GM23338 (cell line): ENCODE measurements at regions not wholly inside any gene's neighbourhood (a gene's known extent, or its start where the extent isn't known, plus 50 kb on each side); places are given as distances from the start of the nearest gene placed in this dataset.

Source experiments
- ATAC-seq: fragments of 200-7000 bp; cut with Tn5 transposase; 3 replicates; pipeline ENCODE4 v1.9.1; 2020
- DNase-seq: peaks from one replicate; pipeline ENCODE4 v3.0.0-alpha.2; 2015; ENCODE audit warnings: low spot score
- H2AFZ ChIP-seq: fragments of 200-600 bp; sonication (generic); 2 replicates; pipeline ENCODE4 v1.8.0; 2016; ENCODE audit warnings: antibody characterized with exemption, mild to moderate bottlenecking, moderate library complexity
- H3F3A ChIP-seq: fragments of 200-600 bp; sonication (generic); replicated peaks from 2 replicates; pipeline ENCODE4 v1.8.0; 2017; ENCODE audit warnings: antibody characterized with exemption, mixed run types, low read depth
- H3K27ac ChIP-seq: fragments of 200-600 bp; sonication (generic); 2 replicates; pipeline ENCODE4 v1.6.1; 2016; ENCODE audit warnings: low read depth
- H3K27me3 ChIP-seq: fragments of 200-600 bp; sonication (generic); 2 replicates; pipeline ENCODE4 v1.8.0; 2016; ENCODE audit warnings: mild to moderate bottlenecking, mixed run types, moderate library complexity; ENCODE audit not compliant: insufficient read depth
- H3K36me3 ChIP-seq: fragments of 200-600 bp; sonication (generic); 2 replicates; pipeline ENCODE4 v1.8.0; 2016; ENCODE audit warnings: mild to moderate bottlenecking; ENCODE audit not compliant: insufficient read depth
- H3K4me1 ChIP-seq: fragments of 200-600 bp; sonication (generic); 2 replicates; pipeline ENCODE4 v1.8.0; 2016; ENCODE audit warnings: mild to moderate bottlenecking, moderate library complexity; ENCODE audit not compliant: insufficient read depth
- H3K4me2 ChIP-seq: fragments of 200-600 bp; sonication (generic); 2 replicates; pipeline ENCODE4 v1.7.1; 2017; ENCODE audit warnings: mixed run types
- H3K4me3 ChIP-seq: fragments of 200-600 bp; sonication (generic); 2 replicates; pipeline ENCODE4 v1.6.1; 2016; ENCODE audit warnings: mixed run types
- H3K79me2 ChIP-seq: fragments of 200-600 bp; sonication (generic); replicated peaks from 2 replicates; pipeline ENCODE4 v1.8.0; 2017; ENCODE audit warnings: mild to moderate bottlenecking; ENCODE audit not compliant: insufficient read depth
- H3K9me2 ChIP-seq: fragments of 200-600 bp; sonication (generic); 2 replicates; pipeline ENCODE4 v1.8.0; 2017; ENCODE audit not compliant: insufficient read depth
- H4K20me1 ChIP-seq: fragments of 200-600 bp; sonication (generic); replicated peaks from 2 replicates; pipeline ENCODE4 v1.8.0; 2017; ENCODE audit warnings: mild to moderate bottlenecking; ENCODE audit not compliant: insufficient read depth
- H3K27ac Mint-ChIP-seq: 2 replicates; pipeline ENCODE4 v1.8.0; 2020; ENCODE audit warnings: inconsistent platforms, mild to moderate bottlenecking, moderate library complexity, mixed read lengths
- H3K27me3 Mint-ChIP-seq: 3 replicates; pipeline ENCODE4 v1.8.0; 2022; ENCODE audit warnings: low read depth, mild to moderate bottlenecking, moderate library complexity, mixed read lengths, inconsistent platforms; ENCODE audit not compliant: insufficient read depth, poor library complexity
- H3K36me3 Mint-ChIP-seq: 3 replicates; pipeline ENCODE4 v1.8.0; 2021; ENCODE audit warnings: low read depth, mild to moderate bottlenecking, inconsistent platforms, moderate library complexity, mixed read lengths
- H3K4me1 Mint-ChIP-seq: 3 replicates; pipeline ENCODE4 v1.8.0; 2020; ENCODE audit warnings: mild to moderate bottlenecking, inconsistent platforms, mixed read lengths
- H3K4me3 Mint-ChIP-seq: 3 replicates; pipeline ENCODE4 v1.8.0; 2021; ENCODE audit warnings: moderate library complexity, mild to moderate bottlenecking, inconsistent platforms, mixed read lengths
- H3K9me3 Mint-ChIP-seq: 3 replicates; pipeline ENCODE4 v1.8.0; 2020; ENCODE audit warnings: moderate library complexity, mild to moderate bottlenecking, inconsistent platforms, mixed read lengths
- CREB1 ChIP-seq: fragments of 250-450 bp; sonication (Bioruptor Pico); IDR thresholded peaks from 2 replicates; pipeline ENCODE4 v1.5.0; 2020; ENCODE audit warnings: low read depth, mild to moderate bottlenecking, moderate library complexity
- EZH2 ChIP-seq: fragments of 200-600 bp; sonication (generic); IDR thresholded peaks from one replicate; pipeline ENCODE4 v1.8.0; 2017; ENCODE audit warnings: antibody characterized with exemption, mild to moderate bottlenecking, low read depth; ENCODE audit not compliant: unreplicated experiment
- EZH2phosphoT487 ChIP-seq: fragments of 200-600 bp; sonication (generic); IDR thresholded peaks from one replicate; pipeline ENCODE4 v1.8.1; 2018; ENCODE audit warnings: antibody characterized with exemption; ENCODE audit not compliant: unreplicated experiment
- JUNB ChIP-seq: IDR thresholded peaks from one replicate; pipeline ENCODE4 v1.6.1; 2016; ENCODE audit warnings: antibody characterized with exemption; ENCODE audit not compliant: unreplicated experiment
- NANOG ChIP-seq: IDR thresholded peaks from 2 replicates; pipeline ENCODE4 v1.6.1; 2016; ENCODE audit warnings: antibody characterized with exemption, borderline replicate concordance
- POLR2AphosphoS5 ChIP-seq: IDR thresholded peaks from 2 replicates; pipeline ENCODE4 v1.6.1; 2016; ENCODE audit warnings: antibody characterized with exemption, low read depth
- STAT1 ChIP-seq: IDR thresholded peaks from one replicate; pipeline ENCODE4 v1.6.1; 2016; ENCODE audit warnings: antibody characterized with exemption; ENCODE audit not compliant: unreplicated experiment
- ZNF114 ChIP-seq: fragments of 250-450 bp; sonication (Bioruptor Pico); IDR thresholded peaks from 2 replicates; pipeline ENCODE4 v1.5.0; 2020; ENCODE audit warnings: mild to moderate bottlenecking, moderate library complexity
- ZNF331 ChIP-seq: fragments of 250-450 bp; sonication (Bioruptor Pico); IDR thresholded peaks from 2 replicates; pipeline ENCODE4 v1.5.0; 2020; ENCODE audit warnings: low read depth, mild to moderate bottlenecking, moderate library complexity
- TF ChIP-seq, protein P1 (sequence below): IDR thresholded peaks from 2 replicates; pipeline ENCODE4 v1.6.1; 2016; ENCODE audit warnings: antibody characterized with exemption
- TF ChIP-seq, protein P2 (sequence below): fragments of 250-450 bp; sonication (Bioruptor Pico); IDR thresholded peaks from 2 replicates; pipeline ENCODE4 v1.5.0; 2020; ENCODE audit warnings: mild to moderate bottlenecking, moderate library complexity
- TF ChIP-seq, protein P3 (sequence below): IDR thresholded peaks from one replicate; pipeline ENCODE4 v1.6.1; 2018; ENCODE audit warnings: antibody characterized with exemption; ENCODE audit not compliant: unreplicated experiment
- TF ChIP-seq, protein P4 (sequence below), 2 experiments: fragments of 200-600 bp in 1 of 2; sonication (generic) in 1 of 2; conservative IDR thresholded peaks; 2 replicates each; pipeline versions ENCODE4 v1.5.1 to v1.6.1; 2016 to 2017; ENCODE audit warnings: antibody characterized with exemption in 2 of 2, low read depth in 2 of 2, mild to moderate bottlenecking in 2 of 2, moderate library complexity in 1 of 2

DNA sequence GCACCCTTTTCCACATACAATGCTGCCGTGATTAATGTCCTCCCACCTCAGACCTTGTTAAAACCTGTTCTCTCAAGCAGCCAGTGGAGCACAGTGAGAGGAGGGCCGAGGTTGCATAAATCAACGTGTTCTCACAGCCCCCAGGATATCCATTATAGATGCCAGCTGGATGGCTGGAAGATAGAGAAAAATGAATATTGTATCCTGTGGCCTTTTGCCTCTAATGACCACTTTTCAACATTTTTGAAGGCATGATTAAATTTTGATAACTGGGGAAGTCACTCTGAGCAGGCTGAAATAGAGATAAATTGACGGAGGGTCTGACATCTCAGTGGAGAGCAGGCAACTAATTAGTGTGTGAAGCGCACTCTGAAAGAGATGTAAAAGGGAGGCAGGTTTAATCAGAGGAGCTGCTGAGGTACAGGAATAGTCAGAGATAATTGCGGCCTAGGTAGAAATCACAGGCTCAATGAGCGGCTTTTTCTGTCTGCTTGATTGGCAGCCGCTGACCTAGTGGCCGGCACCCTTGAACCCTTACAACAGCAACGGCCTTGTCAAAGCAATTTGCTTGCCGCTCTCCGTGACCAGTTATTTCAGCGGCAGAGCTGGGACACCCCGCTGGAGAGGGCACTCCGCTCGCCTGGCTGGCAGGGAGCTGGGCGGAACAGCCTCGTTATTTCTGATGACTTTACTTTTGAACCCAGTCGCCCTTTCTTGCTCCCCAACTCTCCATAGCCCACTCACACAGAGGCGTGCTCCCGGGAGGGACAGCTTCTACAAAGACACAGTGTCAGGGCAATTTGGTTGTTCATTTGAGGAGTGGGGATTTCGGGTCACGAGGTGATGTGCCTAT is 560.7 kb downstream of the PSAT1 start:
- no peak overlapping the region for H3K27ac Mint-ChIP-seq
- H3K27ac ChIP-seq = 0 out of 2 replicates have a peak overlapping the region, but pooled peaks have one; percentile 50

More for the DNA sequence above, 560.7 kb downstream of the PSAT1 start:
- Mint-ChIP-seq H3K9me3 (no peaks in the 10 kb centered on the region), H3K4me1 (0 out of 3 replicates have a peak, but pooled peaks cover 2% of the 10 kb centered on the region), H3K27me3 (peaks cover 4% of the 10 kb centered on the region), H3K4me3 (no peak overlapping the region), H3K36me3 (no peaks in the 10 kb centered on the region)
- H3K36me3 ChIP-seq = no peaks in the 10 kb centered on the region
- no peaks in the 10 kb centered on the region for H3K27me3 ChIP-seq
- H3K9me2 ChIP-seq = peaks cover 5% of the 10 kb centered on the region; the same call in 1 of the 2 replicates
- H3K4me3 ChIP-seq = no peak overlapping the region
- H2AFZ ChIP-seq = no peak overlapping the region
- ATAC-seq (no peak), DNase-seq (no peak)
- no peaks in the 10 kb centered on the region for H3K4me1 ChIP-seq
- H3F3A ChIP-seq = no peaks in the 10 kb centered on the region
- H4K20me1 ChIP-seq = no peaks in the 10 kb centered on the region
- TF ChIP-seq JUNB (no peak), EZH2 (no peak), NANOG (no peak), STAT1 (no peak), POLR2AphosphoS5 (no peak), ZNF331 (CRISPR knock-in tag) (no peak), ZNF114 (CRISPR knock-in tag) (no peak), EZH2phosphoT487 (no peak), CREB1 (CRISPR knock-in tag) (no peak)
- TF ChIP-seq, protein P1, sequence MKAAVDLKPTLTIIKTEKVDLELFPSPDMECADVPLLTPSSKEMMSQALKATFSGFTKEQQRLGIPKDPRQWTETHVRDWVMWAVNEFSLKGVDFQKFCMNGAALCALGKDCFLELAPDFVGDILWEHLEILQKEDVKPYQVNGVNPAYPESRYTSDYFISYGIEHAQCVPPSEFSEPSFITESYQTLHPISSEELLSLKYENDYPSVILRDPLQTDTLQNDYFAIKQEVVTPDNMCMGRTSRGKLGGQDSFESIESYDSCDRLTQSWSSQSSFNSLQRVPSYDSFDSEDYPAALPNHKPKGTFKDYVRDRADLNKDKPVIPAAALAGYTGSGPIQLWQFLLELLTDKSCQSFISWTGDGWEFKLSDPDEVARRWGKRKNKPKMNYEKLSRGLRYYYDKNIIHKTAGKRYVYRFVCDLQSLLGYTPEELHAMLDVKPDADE = no peak
- TF ChIP-seq, protein P2, sequence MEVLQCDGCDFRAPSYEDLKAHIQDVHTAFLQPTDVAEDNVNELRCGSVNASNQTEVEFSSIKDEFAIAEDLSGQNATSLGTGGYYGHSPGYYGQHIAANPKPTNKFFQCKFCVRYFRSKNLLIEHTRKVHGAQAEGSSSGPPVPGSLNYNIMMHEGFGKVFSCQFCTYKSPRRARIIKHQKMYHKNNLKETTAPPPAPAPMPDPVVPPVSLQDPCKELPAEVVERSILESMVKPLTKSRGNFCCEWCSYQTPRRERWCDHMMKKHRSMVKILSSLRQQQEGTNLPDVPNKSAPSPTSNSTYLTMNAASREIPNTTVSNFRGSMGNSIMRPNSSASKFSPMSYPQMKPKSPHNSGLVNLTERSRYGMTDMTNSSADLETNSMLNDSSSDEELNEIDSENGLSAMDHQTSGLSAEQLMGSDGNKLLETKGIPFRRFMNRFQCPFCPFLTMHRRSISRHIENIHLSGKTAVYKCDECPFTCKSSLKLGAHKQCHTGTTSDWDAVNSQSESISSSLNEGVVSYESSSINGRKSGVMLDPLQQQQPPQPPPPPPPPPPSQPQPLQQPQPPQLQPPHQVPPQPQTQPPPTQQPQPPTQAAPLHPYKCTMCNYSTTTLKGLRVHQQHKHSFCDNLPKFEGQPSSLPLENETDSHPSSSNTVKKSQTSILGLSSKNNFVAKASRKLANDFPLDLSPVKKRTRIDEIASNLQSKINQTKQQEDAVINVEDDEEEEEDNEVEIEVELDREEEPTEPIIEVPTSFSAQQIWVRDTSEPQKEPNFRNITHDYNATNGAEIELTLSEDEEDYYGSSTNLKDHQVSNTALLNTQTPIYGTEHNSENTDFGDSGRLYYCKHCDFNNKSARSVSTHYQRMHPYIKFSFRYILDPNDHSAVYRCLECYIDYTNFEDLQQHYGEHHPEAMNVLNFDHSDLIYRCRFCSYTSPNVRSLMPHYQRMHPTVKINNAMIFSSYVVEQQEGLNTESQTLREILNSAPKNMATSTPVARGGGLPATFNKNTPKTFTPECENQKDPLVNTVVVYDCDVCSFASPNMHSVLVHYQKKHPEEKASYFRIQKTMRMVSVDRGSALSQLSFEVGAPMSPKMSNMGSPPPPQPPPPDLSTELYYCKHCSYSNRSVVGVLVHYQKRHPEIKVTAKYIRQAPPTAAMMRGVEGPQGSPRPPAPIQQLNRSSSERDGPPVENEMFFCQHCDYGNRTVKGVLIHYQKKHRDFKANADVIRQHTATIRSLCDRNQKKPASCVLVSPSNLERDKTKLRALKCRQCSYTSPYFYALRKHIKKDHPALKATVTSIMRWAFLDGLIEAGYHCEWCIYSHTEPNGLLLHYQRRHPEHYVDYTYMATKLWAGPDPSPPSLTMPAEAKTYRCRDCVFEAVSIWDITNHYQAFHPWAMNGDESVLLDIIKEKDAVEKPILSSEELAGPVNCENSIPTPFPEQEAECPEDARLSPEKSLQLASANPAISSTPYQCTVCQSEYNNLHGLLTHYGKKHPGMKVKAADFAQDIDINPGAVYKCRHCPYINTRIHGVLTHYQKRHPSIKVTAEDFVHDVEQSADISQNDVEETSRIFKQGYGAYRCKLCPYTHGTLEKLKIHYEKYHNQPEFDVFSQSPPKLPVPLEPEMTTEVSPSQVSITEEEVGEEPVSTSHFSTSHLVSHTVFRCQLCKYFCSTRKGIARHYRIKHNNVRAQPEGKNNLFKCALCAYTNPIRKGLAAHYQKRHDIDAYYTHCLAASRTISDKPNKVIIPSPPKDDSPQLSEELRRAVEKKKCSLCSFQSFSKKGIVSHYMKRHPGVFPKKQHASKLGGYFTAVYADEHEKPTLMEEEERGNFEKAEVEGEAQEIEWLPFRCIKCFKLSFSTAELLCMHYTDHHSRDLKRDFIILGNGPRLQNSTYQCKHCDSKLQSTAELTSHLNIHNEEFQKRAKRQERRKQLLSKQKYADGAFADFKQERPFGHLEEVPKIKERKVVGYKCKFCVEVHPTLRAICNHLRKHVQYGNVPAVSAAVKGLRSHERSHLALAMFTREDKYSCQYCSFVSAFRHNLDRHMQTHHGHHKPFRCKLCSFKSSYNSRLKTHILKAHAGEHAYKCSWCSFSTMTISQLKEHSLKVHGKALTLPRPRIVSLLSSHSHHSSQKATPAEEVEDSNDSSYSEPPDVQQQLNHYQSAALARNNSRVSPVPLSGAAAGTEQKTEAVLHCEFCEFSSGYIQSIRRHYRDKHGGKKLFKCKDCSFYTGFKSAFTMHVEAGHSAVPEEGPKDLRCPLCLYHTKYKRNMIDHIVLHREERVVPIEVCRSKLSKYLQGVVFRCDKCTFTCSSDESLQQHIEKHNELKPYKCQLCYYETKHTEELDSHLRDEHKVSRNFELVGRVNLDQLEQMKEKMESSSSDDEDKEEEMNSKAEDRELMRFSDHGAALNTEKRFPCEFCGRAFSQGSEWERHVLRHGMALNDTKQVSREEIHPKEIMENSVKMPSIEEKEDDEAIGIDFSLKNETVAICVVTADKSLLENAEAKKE (CRISPR knock-in tag) = no peak
- TF ChIP-seq, protein P3, sequence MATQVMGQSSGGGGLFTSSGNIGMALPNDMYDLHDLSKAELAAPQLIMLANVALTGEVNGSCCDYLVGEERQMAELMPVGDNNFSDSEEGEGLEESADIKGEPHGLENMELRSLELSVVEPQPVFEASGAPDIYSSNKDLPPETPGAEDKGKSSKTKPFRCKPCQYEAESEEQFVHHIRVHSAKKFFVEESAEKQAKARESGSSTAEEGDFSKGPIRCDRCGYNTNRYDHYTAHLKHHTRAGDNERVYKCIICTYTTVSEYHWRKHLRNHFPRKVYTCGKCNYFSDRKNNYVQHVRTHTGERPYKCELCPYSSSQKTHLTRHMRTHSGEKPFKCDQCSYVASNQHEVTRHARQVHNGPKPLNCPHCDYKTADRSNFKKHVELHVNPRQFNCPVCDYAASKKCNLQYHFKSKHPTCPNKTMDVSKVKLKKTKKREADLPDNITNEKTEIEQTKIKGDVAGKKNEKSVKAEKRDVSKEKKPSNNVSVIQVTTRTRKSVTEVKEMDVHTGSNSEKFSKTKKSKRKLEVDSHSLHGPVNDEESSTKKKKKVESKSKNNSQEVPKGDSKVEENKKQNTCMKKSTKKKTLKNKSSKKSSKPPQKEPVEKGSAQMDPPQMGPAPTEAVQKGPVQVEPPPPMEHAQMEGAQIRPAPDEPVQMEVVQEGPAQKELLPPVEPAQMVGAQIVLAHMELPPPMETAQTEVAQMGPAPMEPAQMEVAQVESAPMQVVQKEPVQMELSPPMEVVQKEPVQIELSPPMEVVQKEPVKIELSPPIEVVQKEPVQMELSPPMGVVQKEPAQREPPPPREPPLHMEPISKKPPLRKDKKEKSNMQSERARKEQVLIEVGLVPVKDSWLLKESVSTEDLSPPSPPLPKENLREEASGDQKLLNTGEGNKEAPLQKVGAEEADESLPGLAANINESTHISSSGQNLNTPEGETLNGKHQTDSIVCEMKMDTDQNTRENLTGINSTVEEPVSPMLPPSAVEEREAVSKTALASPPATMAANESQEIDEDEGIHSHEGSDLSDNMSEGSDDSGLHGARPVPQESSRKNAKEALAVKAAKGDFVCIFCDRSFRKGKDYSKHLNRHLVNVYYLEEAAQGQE = no peak
- TF ChIP-seq, protein P4, sequence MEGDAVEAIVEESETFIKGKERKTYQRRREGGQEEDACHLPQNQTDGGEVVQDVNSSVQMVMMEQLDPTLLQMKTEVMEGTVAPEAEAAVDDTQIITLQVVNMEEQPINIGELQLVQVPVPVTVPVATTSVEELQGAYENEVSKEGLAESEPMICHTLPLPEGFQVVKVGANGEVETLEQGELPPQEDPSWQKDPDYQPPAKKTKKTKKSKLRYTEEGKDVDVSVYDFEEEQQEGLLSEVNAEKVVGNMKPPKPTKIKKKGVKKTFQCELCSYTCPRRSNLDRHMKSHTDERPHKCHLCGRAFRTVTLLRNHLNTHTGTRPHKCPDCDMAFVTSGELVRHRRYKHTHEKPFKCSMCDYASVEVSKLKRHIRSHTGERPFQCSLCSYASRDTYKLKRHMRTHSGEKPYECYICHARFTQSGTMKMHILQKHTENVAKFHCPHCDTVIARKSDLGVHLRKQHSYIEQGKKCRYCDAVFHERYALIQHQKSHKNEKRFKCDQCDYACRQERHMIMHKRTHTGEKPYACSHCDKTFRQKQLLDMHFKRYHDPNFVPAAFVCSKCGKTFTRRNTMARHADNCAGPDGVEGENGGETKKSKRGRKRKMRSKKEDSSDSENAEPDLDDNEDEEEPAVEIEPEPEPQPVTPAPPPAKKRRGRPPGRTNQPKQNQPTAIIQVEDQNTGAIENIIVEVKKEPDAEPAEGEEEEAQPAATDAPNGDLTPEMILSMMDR (conservative IDR thresholded peaks at IDR 0.05; ENCODE audit: low read depth in 2 of 2) = no peak
- H3K79me2 ChIP-seq = no peaks in the 10 kb centered on the region
- H3K4me2 ChIP-seq = no peak overlapping the region
